ENCODE measurements at regions not wholly inside any gene's neighbourhood (a gene's known extent, or its start where the extent isn't known, plus 50 kb on each side); places are given as distances from the start of the nearest gene placed in this dataset.

GRCh38 chr13:105979131-105980011, 556.1 kb downstream of the EFNB2 start:
- Histone ChIP-seq H2BK12ac (ENCODE audit: low read depth, low read length) (no peak overlapping the region), H3K9ac (replicated peaks in 1 of 4; ENCODE audit: extremely low read depth in 1 of 4, low read depth in 3 of 4, low read length in 3 of 4) (no peak overlapping the region), H3K23me2 (ENCODE audit: low read depth, low read length) (no peaks in the 10 kb centered on the region), H3K14ac (ENCODE audit: insufficient read length) (no peak overlapping the region), H3K4ac (replicated peaks; ENCODE audit: insufficient read length, low read depth, low read length) (no peak overlapping the region), H2BK15ac (ENCODE audit: low read length) (no peak overlapping the region), H2BK120ac (replicated peaks; ENCODE audit: low read depth, low read length) (no peak overlapping the region), H4K8ac (ENCODE audit: extremely low read depth, insufficient read depth, low read length) (no peak overlapping the region), H2AK5ac (ENCODE audit: low read depth, low read length) (no peak overlapping the region), H3K4me3 (ENCODE audit: extremely low read depth in 1 of 4, insufficient read depth in 2 of 4, low read depth in 3 of 4, low read length in 4 of 4) (no peak overlapping the region), H3K79me1 (ENCODE audit: low read depth, low read length) (no peaks in the 10 kb centered on the region), H3K27me3 (replicated peaks in 1 of 4; ENCODE audit: control insufficient read depth in 3 of 4, extremely low read depth in 1 of 4, insufficient read depth in 3 of 4, low read length in 3 of 4) (no peaks in the 10 kb centered on the region), H3K9me3 (ENCODE audit: insufficient read depth in 2 of 2, low read depth in 1 of 2, low read length in 1 of 2) (no peaks in the 10 kb centered on the region), H3K79me2 (ENCODE audit: control insufficient read depth in 1 of 2, insufficient read depth in 2 of 2, low read length in 2 of 2) (no peaks in the 10 kb centered on the region), H3K4me1 (replicated peaks in 1 of 4; ENCODE audit: control insufficient read depth in 3 of 4, insufficient read depth in 4 of 4, low read length in 3 of 4) (0 out of 7 replicates have a peak, but pooled peaks cover 0 to 2% (median 0%) of the 10 kb centered on the region in 4 experiments), H3K4me2 (ENCODE audit: insufficient read depth in 1 of 2, low read depth in 2 of 2, low read length in 2 of 2) (no peak overlapping the region), H4K5ac (ENCODE audit: insufficient read length, low read depth, low read length) (no peak overlapping the region), H2BK5ac (ENCODE audit: low read depth, low read length) (no peak overlapping the region), H3K56ac (replicated peaks; ENCODE audit: insufficient read length, low read depth, low read length) (no peak overlapping the region), H2AFZ (ENCODE audit: low read length) (no peak overlapping the region), H3K27ac (ENCODE audit: low read depth, low read length) (no peak overlapping the region), H3K18ac (ENCODE audit: extremely low read depth, low read length) (no peak overlapping the region), H3K36me3 (ENCODE audit: control insufficient read depth in 2 of 4, insufficient read depth in 4 of 4, low read length in 3 of 4) (no peaks in the 10 kb centered on the region), H3K23ac (ENCODE audit: insufficient read length) (no peak overlapping the region), H2BK20ac (ENCODE audit: low read length) (no peak overlapping the region), H4K91ac (replicated peaks; ENCODE audit: insufficient read length, low read length) (no peak overlapping the region), H4K20me1 (replicated peaks in 1 of 2; ENCODE audit: control insufficient read depth in 1 of 2, insufficient read depth in 2 of 2, low read length in 2 of 2) (no peaks in the 10 kb centered on the region)
- ChIA-PET POLR2A (ENCODE audit: partially characterized antibody) (no interaction called here), CTCF (ENCODE audit: partially characterized antibody) (interaction anchor here (0.6 to 1.4 kb wide), 4 partner anchors 11 to 635 kb away, joined by 3 to 4 read pairs (median 3); no protein-coding TSS in a partner anchor)
- TF ChIP-seq BRCA1 (IDR thresholded peaks at IDR 0.05; ENCODE audit: low read depth, low read length) (no peak), BACH1 (IDR thresholded peaks at IDR 0.05; ENCODE audit: low read length) (no peak), SP1 (IDR thresholded peaks at IDR 0.05; ENCODE audit: low read depth, low read length) (no peak), ASH2L (IDR thresholded peaks at IDR 0.05; ENCODE audit: low read length) (no peak), PHF8 (conservative IDR thresholded peaks at IDR 0.05; ENCODE audit: low read depth, low read length) (no peak), RNF2 (IDR thresholded peaks at IDR 0.05; ENCODE audit: borderline replicate concordance, low read depth, low read length, missing control alignments, poor library complexity, severe bottlenecking) (no peak), CBX8 (IDR thresholded peaks at IDR 0.05; ENCODE audit: borderline replicate concordance, low read depth, low read length) (no peak), SAP30 (IDR thresholded peaks at IDR 0.05; ENCODE audit: insufficient read depth, insufficient replicate concordance, low read length) (no peak), CHD1 (IDR thresholded peaks at IDR 0.05; ENCODE audit: low read depth, low read length) (no peak)
- WGBS, 2 experiments (ENCODE audit: extremely low coverage in 1 of 2, insufficient coverage in 1 of 2, insufficient read length in 1 of 2, insufficient replicate concordance in 2 of 2, low coverage in 1 of 2, low lambda C conversion rate in 2 of 2, missing lambda C conversion rate in 1 of 2): 90% methylated on average over 12 of the region's 12 CpGs; no CpG with 5 or more reads in 1 of the 2 experiments
- FAIRE-seq (no peak), DNase-seq (ENCODE audit: low read depth in 1 of 2, low spot score in 2 of 2) (no peak)
